ENCODE measurements at regions not wholly inside any gene's neighbourhood (a gene's known extent, or its start where the extent isn't known, plus 50 kb on each side); places are given as distances from the start of the nearest gene placed in this dataset.

DNA sequence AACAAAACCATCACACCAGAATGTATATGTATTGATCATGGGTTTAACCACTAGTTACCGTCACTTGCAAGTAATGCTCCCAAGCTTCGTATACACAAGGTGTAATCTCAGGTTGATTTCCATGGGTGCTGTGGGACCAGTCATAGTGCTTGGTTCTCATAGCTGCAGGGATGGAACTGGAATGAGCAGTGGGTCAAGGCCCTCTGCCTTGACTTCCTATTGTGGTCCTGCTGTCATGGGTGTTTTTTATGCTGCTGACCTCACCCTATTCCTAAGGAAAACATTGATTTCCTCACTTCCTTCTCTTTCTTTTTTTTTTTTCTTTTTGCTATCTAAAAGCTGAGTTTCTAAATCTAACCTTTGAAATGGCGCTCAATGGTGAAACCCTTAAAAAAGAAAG is 325.6 kb upstream of the RASGRP1 start:
- TF ChIP-seq ZNF274 (IDR thresholded peaks at IDR 0.05; ENCODE audit: low read depth, low read length) (no peak), SUZ12 (IDR thresholded peaks at IDR 0.05; ENCODE audit: extremely low read depth, insufficient read depth, insufficient read length) (no peak)
